ENCODE measurements at regions not wholly inside any gene's neighbourhood (a gene's known extent, or its start where the extent isn't known, plus 50 kb on each side); places are given as distances from the start of the nearest gene placed in this dataset.

- no peak overlapping the region for H3K9ac ChIP-seq (ENCODE audit: insufficient read depth, low read depth, low read length)
- BruUV-seq (replicated peaks), result no TSS peak
- no peak for TF ChIP-seq ZNF749 (CRISPR knock-in tag; IDR thresholded peaks at IDR 0.05; ENCODE audit: borderline replicate concordance)
- no peak for TF ChIP-seq ZNF580 (CRISPR knock-in tag; IDR thresholded peaks at IDR 0.05; ENCODE audit: borderline replicate concordance, low read depth)
- no peak for TF ChIP-seq ZFP41 (CRISPR knock-in tag; IDR thresholded peaks at IDR 0.05; ENCODE audit: borderline replicate concordance)
- TF ChIP-seq ISX (CRISPR knock-in tag; conservative IDR thresholded peaks at IDR 0.05), result no peak
- no peak for TF ChIP-seq DPF2 (CRISPR knock-in tag; IDR thresholded peaks at IDR 0.05; ENCODE audit: borderline replicate concordance, low read depth)
- no peak for TF ChIP-seq ATAD3A (CRISPR knock-in tag; IDR thresholded peaks at IDR 0.05)
- no peak for TF ChIP-seq ELF3 (CRISPR knock-in tag; IDR thresholded peaks at IDR 0.05)
- no peak for TF ChIP-seq ZFP90 (CRISPR knock-in tag; IDR thresholded peaks at IDR 0.05; ENCODE audit: borderline replicate concordance)
- no peak for TF ChIP-seq MBNL3 (CRISPR knock-in tag; conservative IDR thresholded peaks at IDR 0.05)
- TF ChIP-seq FOXA1 (IDR thresholded peaks at IDR 0.05), result no peak
- no peak for TF ChIP-seq FOXA1 (CRISPR knock-in tag; IDR thresholded peaks at IDR 0.05)
- no peak for TF ChIP-seq NR3C1 (CRISPR knock-in tag; IDR thresholded peaks at IDR 0.05)
- TF ChIP-seq, protein P1, sequence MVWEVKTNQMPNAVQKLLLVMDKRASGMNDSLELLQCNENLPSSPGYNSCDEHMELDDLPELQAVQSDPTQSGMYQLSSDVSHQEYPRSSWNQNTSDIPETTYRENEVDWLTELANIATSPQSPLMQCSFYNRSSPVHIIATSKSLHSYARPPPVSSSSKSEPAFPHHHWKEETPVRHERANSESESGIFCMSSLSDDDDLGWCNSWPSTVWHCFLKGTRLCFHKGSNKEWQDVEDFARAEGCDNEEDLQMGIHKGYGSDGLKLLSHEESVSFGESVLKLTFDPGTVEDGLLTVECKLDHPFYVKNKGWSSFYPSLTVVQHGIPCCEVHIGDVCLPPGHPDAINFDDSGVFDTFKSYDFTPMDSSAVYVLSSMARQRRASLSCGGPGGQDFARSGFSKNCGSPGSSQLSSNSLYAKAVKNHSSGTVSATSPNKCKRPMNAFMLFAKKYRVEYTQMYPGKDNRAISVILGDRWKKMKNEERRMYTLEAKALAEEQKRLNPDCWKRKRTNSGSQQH (CRISPR knock-in tag; IDR thresholded peaks at IDR 0.05; ENCODE audit: low read depth), result no peak
- TF ChIP-seq CBX2 (IDR thresholded peaks at IDR 0.05; ENCODE audit: low read depth, low read length), result no peak
- TF ChIP-seq CBX2 (CRISPR knock-in tag; IDR thresholded peaks at IDR 0.05; ENCODE audit: low read depth), result no peak
- no peak for TF ChIP-seq TBP (CRISPR knock-in tag; IDR thresholded peaks at IDR 0.05)
- TF ChIP-seq HNRNPK (IDR thresholded peaks at IDR 0.05; ENCODE audit: low read depth, low read length, poor library complexity, severe bottlenecking), result no peak
- TF ChIP-seq TOE1 (CRISPR knock-in tag; IDR thresholded peaks at IDR 0.05), result no peak
- TF ChIP-seq, protein P2, sequence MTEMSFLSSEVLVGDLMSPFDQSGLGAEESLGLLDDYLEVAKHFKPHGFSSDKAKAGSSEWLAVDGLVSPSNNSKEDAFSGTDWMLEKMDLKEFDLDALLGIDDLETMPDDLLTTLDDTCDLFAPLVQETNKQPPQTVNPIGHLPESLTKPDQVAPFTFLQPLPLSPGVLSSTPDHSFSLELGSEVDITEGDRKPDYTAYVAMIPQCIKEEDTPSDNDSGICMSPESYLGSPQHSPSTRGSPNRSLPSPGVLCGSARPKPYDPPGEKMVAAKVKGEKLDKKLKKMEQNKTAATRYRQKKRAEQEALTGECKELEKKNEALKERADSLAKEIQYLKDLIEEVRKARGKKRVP (CRISPR knock-in tag; IDR thresholded peaks at IDR 0.05), result no peak
- no peak overlapping the region for H3K4me3 ChIP-seq (replicated peaks in 1 of 3; ENCODE audit: insufficient read depth in 1 of 3, low read depth in 2 of 3, low read length in 3 of 3)
- no peak for DNase-seq (ENCODE audit: low spot score)
- ChIA-PET POLR2A (no interaction called here), CTCF (ENCODE audit: low intra/inter-chr PET ratio, low total read pairs) (no interaction called here)
- no peak overlapping the region for H2AFZ ChIP-seq (ENCODE audit: low read length)
- no peaks in the 10 kb centered on the region for H3K4me1 ChIP-seq (ENCODE audit: insufficient read depth, low read length)
- no peak for FAIRE-seq
- in situ Hi-C loops (cut with HindIII; ENCODE audit: extremely low pct_ligation_motif_present, low pct_unique_long_range_greater_than_20kb), result no loop called here
- peaks cover 0 to 4% of the 10 kb centered on the region in 2 experiments; a peak in 1 of 5 replicates for H3K27me3 ChIP-seq (ENCODE audit: control insufficient read depth in 1 of 2, insufficient read depth in 2 of 2, low read length in 2 of 2)
- H4K20me1 ChIP-seq (ENCODE audit: insufficient read depth, low read length), result no peaks in the 10 kb centered on the region
- H3K27ac ChIP-seq (ENCODE audit: extremely low read length, insufficient read depth, low read length), result no peak overlapping the region
- no peaks in the 10 kb centered on the region for H3K9me3 ChIP-seq (ENCODE audit: low read length)
- H3K36me3 ChIP-seq (replicated peaks in 1 of 2; ENCODE audit: control insufficient read depth in 1 of 2, insufficient read depth in 2 of 2, low read length in 2 of 2), result no peaks in the 10 kb centered on the region
- H3K79me2 ChIP-seq (ENCODE audit: insufficient read depth, low read length), result no peaks in the 10 kb centered on the region
- no peak overlapping the region for H3K4me2 ChIP-seq (ENCODE audit: low read depth, low read length)
- ATAC-seq, result no peak
- WGBS (ENCODE audit: low lambda C conversion rate), result 17% methylated on average over 2 of the region's 2 CpGs
- intact Hi-C loops (cut with micrococcal nuclease; ENCODE audit: unreplicated experiment), result no loop called here
Measured at GRCh38 chr1:55632906-55633305, 417.7 kb upstream of the USP24 start.
